K562 (cell line): ENCODE measurements at regions not wholly inside any gene's neighbourhood (a gene's known extent, or its start where the extent isn't known, plus 50 kb on each side); places are given as distances from the start of the nearest gene placed in this dataset.

ENCODE experiments used
- HDAC3 ChIP-seq: fragments of 450-650 bp; IDR thresholded peaks from 2 replicates; pipeline ENCODE4 v1.6.1; 2018; ENCODE audit warnings: borderline replicate concordance, mild to moderate bottlenecking, moderate library complexity; ENCODE audit not compliant: partially characterized antibody
- TF ChIP-seq, protein P1 (sequence below): fragments of 450-650 bp; IDR thresholded peaks from 2 replicates; pipeline ENCODE4 v1.6.1; 2016; ENCODE audit warnings: low read depth
- TF ChIP-seq, protein P2 (sequence below), 3 experiments: IDR thresholded peaks in 2 of 3; conservative IDR thresholded peaks in 1 of 3; 2 replicates each; pipeline ENCODE4 v1.5.1; 2011 to 2012; ENCODE audit warnings: low read length in 3 of 3, mild to moderate bottlenecking in 3 of 3, control low read depth in 2 of 3, improper control_type of control experiment in 1 of 3, inconsistent platforms in 1 of 3, low read depth in 1 of 3, mixed read lengths in 1 of 3, moderate library complexity in 1 of 3; ENCODE audit not compliant: insufficient read depth in 2 of 3

DNA sequence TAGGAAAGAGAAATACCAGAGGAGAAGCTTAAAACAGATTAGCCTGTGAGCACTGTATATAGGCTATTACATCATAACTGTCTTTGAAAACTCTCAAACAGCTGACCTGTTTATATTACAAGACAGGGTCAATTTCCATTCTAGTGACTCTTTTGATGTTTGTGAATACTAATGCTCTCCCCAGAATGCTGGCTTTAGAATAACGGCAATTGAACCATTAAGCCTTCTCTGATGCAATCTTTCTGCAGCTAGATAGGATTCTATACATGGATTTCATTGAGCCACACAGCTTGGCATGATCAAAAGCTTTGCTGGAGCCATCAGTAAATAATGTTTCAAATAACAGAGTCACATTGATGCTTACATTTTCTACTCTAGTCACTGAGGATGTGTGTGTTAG, 122.7 kb upstream of the FAT3 start:
- TF ChIP-seq, protein P1, sequence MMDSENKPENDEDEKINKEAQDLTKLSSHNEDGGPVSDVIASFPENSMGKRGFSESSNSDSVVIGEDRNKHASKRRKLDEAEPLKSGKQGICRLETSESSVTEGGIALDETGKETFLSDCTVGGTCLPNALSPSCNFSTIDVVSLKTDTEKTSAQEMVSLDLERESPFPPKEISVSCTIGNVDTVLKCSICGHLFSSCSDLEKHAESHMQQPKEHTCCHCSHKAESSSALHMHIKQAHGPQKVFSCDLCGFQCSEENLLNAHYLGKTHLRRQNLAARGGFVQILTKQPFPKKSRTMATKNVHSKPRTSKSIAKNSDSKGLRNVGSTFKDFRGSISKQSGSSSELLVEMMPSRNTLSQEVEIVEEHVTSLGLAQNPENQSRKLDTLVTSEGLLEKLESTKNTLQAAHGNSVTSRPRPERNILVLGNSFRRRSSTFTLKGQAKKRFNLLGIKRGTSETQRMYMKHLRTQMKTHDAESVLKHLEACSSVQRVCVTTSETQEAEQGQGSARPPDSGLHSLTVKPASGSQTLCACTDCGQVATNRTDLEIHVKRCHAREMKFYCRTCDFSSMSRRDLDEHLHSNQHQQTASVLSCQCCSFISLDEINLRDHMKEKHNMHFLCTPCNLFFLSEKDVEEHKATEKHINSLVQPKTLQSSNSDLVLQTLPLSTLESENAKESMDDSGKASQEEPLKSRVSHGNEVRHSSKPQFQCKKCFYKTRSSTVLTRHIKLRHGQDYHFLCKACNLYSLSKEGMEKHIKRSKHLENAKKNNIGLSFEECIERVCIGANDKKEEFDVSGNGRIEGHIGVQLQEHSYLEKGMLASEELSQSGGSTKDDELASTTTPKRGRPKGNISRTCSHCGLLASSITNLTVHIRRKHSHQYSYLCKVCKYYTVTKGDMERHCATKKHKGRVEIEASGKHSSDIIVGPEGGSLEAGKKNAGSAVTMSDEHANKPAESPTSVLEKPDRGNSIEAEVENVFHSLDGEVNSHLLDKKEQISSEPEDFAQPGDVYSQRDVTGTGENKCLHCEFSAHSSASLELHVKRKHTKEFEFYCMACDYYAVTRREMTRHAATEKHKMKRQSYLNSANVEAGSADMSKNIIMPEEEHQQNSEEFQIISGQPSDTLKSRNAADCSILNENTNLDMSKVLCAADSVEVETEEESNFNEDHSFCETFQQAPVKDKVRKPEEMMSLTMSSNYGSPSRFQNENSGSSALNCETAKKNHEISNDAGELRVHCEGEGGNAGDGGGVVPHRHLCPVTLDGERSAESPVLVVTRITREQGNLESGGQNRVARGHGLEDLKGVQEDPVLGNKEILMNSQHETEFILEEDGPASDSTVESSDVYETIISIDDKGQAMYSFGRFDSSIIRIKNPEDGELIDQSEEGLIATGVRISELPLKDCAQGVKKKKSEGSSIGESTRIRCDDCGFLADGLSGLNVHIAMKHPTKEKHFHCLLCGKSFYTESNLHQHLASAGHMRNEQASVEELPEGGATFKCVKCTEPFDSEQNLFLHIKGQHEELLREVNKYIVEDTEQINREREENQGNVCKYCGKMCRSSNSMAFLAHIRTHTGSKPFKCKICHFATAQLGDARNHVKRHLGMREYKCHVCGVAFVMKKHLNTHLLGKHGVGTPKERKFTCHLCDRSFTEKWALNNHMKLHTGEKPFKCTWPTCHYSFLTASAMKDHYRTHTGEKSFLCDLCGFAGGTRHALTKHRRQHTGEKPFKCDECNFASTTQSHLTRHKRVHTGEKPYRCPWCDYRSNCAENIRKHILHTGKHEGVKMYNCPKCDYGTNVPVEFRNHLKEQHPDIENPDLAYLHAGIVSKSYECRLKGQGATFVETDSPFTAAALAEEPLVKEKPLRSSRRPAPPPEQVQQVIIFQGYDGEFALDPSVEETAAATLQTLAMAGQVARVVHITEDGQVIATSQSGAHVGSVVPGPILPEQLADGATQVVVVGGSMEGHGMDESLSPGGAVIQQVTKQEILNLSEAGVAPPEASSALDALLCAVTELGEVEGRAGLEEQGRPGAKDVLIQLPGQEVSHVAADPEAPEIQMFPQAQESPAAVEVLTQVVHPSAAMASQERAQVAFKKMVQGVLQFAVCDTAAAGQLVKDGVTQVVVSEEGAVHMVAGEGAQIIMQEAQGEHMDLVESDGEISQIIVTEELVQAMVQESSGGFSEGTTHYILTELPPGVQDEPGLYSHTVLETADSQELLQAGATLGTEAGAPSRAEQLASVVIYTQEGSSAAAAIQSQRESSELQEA = no peak
- TF ChIP-seq, protein P2, sequence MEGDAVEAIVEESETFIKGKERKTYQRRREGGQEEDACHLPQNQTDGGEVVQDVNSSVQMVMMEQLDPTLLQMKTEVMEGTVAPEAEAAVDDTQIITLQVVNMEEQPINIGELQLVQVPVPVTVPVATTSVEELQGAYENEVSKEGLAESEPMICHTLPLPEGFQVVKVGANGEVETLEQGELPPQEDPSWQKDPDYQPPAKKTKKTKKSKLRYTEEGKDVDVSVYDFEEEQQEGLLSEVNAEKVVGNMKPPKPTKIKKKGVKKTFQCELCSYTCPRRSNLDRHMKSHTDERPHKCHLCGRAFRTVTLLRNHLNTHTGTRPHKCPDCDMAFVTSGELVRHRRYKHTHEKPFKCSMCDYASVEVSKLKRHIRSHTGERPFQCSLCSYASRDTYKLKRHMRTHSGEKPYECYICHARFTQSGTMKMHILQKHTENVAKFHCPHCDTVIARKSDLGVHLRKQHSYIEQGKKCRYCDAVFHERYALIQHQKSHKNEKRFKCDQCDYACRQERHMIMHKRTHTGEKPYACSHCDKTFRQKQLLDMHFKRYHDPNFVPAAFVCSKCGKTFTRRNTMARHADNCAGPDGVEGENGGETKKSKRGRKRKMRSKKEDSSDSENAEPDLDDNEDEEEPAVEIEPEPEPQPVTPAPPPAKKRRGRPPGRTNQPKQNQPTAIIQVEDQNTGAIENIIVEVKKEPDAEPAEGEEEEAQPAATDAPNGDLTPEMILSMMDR (IDR thresholded peaks at IDR 0.05 in 2 of 3, conservative IDR thresholded peaks at IDR 0.05 in 1 of 3; ENCODE audit: insufficient read depth in 2 of 3, low read depth in 1 of 3, low read length in 3 of 3) = no peak
- no peak for TF ChIP-seq HDAC3
